GM23338 (cell line): ENCODE measurements at regions not wholly inside any gene's neighbourhood (a gene's known extent, or its start where the extent isn't known, plus 50 kb on each side); places are given as distances from the start of the nearest gene placed in this dataset.

Source experiments
- CREB1 ChIP-seq: fragments of 250-450 bp; sonication (Bioruptor Pico); IDR thresholded peaks from 2 replicates; pipeline ENCODE4 v1.5.0; 2020; ENCODE audit warnings: low read depth, mild to moderate bottlenecking, moderate library complexity
- CTCF ChIP-seq, 2 experiments: fragments of 200-600 bp in 1 of 2; sonication (generic) in 1 of 2; conservative IDR thresholded peaks; 2 replicates each; pipeline versions ENCODE4 v1.5.1 to v1.6.1; 2016 to 2017; ENCODE audit warnings: antibody characterized with exemption in 2 of 2, low read depth in 2 of 2, mild to moderate bottlenecking in 2 of 2, moderate library complexity in 1 of 2
- ETS1 ChIP-seq: IDR thresholded peaks from 2 replicates; pipeline ENCODE4 v1.6.1; 2016; ENCODE audit warnings: antibody characterized with exemption
- EZH2 ChIP-seq: fragments of 200-600 bp; sonication (generic); IDR thresholded peaks from one replicate; pipeline ENCODE4 v1.8.0; 2017; ENCODE audit warnings: antibody characterized with exemption, mild to moderate bottlenecking, low read depth; ENCODE audit not compliant: unreplicated experiment
- EZH2phosphoT487 ChIP-seq: fragments of 200-600 bp; sonication (generic); IDR thresholded peaks from one replicate; pipeline ENCODE4 v1.8.1; 2018; ENCODE audit warnings: antibody characterized with exemption; ENCODE audit not compliant: unreplicated experiment
- JUNB ChIP-seq: IDR thresholded peaks from one replicate; pipeline ENCODE4 v1.6.1; 2016; ENCODE audit warnings: antibody characterized with exemption; ENCODE audit not compliant: unreplicated experiment
- NANOG ChIP-seq: IDR thresholded peaks from 2 replicates; pipeline ENCODE4 v1.6.1; 2016; ENCODE audit warnings: antibody characterized with exemption, borderline replicate concordance
- POLR2AphosphoS5 ChIP-seq: IDR thresholded peaks from 2 replicates; pipeline ENCODE4 v1.6.1; 2016; ENCODE audit warnings: antibody characterized with exemption, low read depth
- STAT1 ChIP-seq: IDR thresholded peaks from one replicate; pipeline ENCODE4 v1.6.1; 2016; ENCODE audit warnings: antibody characterized with exemption; ENCODE audit not compliant: unreplicated experiment
- ZNF114 ChIP-seq: fragments of 250-450 bp; sonication (Bioruptor Pico); IDR thresholded peaks from 2 replicates; pipeline ENCODE4 v1.5.0; 2020; ENCODE audit warnings: mild to moderate bottlenecking, moderate library complexity
- ZNF331 ChIP-seq: fragments of 250-450 bp; sonication (Bioruptor Pico); IDR thresholded peaks from 2 replicates; pipeline ENCODE4 v1.5.0; 2020; ENCODE audit warnings: low read depth, mild to moderate bottlenecking, moderate library complexity
- TF ChIP-seq, protein P1 (sequence below): IDR thresholded peaks from one replicate; pipeline ENCODE4 v1.6.1; 2018; ENCODE audit warnings: antibody characterized with exemption; ENCODE audit not compliant: unreplicated experiment
- TF ChIP-seq, protein P2 (sequence below): fragments of 250-450 bp; sonication (Bioruptor Pico); IDR thresholded peaks from 2 replicates; pipeline ENCODE4 v1.5.0; 2020; ENCODE audit warnings: mild to moderate bottlenecking, moderate library complexity

DNA sequence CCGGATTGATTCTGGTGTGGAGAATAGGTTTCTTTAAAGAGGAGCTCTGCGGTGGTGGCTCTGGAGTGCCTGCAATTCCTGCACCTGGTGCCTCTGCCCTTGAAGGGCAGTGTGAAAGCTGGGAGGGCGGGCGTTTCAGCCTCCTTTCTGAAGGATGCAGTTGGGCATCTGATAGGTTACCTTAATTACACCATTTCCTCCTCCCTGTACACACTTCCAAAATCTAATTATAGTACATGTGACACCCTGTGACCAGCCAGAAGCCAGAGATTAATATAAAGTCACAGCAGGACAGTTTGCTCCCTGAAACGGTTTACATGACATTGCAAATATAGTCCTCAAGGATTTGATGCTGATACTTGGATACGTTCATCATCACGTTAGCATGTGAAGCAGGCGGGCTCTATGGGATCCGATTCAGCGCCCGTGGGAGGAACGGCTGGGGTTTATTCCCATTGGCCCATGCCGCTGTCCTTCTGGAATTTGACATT, 548.2 kb downstream of the QKI start:
- TF ChIP-seq, protein P1, sequence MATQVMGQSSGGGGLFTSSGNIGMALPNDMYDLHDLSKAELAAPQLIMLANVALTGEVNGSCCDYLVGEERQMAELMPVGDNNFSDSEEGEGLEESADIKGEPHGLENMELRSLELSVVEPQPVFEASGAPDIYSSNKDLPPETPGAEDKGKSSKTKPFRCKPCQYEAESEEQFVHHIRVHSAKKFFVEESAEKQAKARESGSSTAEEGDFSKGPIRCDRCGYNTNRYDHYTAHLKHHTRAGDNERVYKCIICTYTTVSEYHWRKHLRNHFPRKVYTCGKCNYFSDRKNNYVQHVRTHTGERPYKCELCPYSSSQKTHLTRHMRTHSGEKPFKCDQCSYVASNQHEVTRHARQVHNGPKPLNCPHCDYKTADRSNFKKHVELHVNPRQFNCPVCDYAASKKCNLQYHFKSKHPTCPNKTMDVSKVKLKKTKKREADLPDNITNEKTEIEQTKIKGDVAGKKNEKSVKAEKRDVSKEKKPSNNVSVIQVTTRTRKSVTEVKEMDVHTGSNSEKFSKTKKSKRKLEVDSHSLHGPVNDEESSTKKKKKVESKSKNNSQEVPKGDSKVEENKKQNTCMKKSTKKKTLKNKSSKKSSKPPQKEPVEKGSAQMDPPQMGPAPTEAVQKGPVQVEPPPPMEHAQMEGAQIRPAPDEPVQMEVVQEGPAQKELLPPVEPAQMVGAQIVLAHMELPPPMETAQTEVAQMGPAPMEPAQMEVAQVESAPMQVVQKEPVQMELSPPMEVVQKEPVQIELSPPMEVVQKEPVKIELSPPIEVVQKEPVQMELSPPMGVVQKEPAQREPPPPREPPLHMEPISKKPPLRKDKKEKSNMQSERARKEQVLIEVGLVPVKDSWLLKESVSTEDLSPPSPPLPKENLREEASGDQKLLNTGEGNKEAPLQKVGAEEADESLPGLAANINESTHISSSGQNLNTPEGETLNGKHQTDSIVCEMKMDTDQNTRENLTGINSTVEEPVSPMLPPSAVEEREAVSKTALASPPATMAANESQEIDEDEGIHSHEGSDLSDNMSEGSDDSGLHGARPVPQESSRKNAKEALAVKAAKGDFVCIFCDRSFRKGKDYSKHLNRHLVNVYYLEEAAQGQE = no peak
- TF ChIP-seq EZH2 (no peak), CTCF (conservative IDR thresholded peaks at IDR 0.05; ENCODE audit: low read depth in 2 of 2) (no peak), POLR2AphosphoS5 (no peak), NANOG (no peak), JUNB (no peak), EZH2phosphoT487 (no peak), ETS1 (no peak), STAT1 (no peak), ZNF331 (no peak), ZNF114 (CRISPR knock-in tag) (no peak), CREB1 (CRISPR knock-in tag) (no peak)
- TF ChIP-seq, protein P2, sequence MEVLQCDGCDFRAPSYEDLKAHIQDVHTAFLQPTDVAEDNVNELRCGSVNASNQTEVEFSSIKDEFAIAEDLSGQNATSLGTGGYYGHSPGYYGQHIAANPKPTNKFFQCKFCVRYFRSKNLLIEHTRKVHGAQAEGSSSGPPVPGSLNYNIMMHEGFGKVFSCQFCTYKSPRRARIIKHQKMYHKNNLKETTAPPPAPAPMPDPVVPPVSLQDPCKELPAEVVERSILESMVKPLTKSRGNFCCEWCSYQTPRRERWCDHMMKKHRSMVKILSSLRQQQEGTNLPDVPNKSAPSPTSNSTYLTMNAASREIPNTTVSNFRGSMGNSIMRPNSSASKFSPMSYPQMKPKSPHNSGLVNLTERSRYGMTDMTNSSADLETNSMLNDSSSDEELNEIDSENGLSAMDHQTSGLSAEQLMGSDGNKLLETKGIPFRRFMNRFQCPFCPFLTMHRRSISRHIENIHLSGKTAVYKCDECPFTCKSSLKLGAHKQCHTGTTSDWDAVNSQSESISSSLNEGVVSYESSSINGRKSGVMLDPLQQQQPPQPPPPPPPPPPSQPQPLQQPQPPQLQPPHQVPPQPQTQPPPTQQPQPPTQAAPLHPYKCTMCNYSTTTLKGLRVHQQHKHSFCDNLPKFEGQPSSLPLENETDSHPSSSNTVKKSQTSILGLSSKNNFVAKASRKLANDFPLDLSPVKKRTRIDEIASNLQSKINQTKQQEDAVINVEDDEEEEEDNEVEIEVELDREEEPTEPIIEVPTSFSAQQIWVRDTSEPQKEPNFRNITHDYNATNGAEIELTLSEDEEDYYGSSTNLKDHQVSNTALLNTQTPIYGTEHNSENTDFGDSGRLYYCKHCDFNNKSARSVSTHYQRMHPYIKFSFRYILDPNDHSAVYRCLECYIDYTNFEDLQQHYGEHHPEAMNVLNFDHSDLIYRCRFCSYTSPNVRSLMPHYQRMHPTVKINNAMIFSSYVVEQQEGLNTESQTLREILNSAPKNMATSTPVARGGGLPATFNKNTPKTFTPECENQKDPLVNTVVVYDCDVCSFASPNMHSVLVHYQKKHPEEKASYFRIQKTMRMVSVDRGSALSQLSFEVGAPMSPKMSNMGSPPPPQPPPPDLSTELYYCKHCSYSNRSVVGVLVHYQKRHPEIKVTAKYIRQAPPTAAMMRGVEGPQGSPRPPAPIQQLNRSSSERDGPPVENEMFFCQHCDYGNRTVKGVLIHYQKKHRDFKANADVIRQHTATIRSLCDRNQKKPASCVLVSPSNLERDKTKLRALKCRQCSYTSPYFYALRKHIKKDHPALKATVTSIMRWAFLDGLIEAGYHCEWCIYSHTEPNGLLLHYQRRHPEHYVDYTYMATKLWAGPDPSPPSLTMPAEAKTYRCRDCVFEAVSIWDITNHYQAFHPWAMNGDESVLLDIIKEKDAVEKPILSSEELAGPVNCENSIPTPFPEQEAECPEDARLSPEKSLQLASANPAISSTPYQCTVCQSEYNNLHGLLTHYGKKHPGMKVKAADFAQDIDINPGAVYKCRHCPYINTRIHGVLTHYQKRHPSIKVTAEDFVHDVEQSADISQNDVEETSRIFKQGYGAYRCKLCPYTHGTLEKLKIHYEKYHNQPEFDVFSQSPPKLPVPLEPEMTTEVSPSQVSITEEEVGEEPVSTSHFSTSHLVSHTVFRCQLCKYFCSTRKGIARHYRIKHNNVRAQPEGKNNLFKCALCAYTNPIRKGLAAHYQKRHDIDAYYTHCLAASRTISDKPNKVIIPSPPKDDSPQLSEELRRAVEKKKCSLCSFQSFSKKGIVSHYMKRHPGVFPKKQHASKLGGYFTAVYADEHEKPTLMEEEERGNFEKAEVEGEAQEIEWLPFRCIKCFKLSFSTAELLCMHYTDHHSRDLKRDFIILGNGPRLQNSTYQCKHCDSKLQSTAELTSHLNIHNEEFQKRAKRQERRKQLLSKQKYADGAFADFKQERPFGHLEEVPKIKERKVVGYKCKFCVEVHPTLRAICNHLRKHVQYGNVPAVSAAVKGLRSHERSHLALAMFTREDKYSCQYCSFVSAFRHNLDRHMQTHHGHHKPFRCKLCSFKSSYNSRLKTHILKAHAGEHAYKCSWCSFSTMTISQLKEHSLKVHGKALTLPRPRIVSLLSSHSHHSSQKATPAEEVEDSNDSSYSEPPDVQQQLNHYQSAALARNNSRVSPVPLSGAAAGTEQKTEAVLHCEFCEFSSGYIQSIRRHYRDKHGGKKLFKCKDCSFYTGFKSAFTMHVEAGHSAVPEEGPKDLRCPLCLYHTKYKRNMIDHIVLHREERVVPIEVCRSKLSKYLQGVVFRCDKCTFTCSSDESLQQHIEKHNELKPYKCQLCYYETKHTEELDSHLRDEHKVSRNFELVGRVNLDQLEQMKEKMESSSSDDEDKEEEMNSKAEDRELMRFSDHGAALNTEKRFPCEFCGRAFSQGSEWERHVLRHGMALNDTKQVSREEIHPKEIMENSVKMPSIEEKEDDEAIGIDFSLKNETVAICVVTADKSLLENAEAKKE (CRISPR knock-in tag) = no peak
